ENCODE measurements at regions not wholly inside any gene's neighbourhood (a gene's known extent, or its start where the extent isn't known, plus 50 kb on each side); places are given as distances from the start of the nearest gene placed in this dataset.

GRCh38 chr2:129170570-129170969 lies 808.9 kb upstream of the RAB6C start:
- DNase-seq (ENCODE audit: low read depth) = no peak
- TF ChIP-seq, protein P1, sequence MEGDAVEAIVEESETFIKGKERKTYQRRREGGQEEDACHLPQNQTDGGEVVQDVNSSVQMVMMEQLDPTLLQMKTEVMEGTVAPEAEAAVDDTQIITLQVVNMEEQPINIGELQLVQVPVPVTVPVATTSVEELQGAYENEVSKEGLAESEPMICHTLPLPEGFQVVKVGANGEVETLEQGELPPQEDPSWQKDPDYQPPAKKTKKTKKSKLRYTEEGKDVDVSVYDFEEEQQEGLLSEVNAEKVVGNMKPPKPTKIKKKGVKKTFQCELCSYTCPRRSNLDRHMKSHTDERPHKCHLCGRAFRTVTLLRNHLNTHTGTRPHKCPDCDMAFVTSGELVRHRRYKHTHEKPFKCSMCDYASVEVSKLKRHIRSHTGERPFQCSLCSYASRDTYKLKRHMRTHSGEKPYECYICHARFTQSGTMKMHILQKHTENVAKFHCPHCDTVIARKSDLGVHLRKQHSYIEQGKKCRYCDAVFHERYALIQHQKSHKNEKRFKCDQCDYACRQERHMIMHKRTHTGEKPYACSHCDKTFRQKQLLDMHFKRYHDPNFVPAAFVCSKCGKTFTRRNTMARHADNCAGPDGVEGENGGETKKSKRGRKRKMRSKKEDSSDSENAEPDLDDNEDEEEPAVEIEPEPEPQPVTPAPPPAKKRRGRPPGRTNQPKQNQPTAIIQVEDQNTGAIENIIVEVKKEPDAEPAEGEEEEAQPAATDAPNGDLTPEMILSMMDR (IDR thresholded peaks at IDR 0.05; ENCODE audit: insufficient read depth, low read depth, low read length) = no peak
- H3K4me3 ChIP-seq (ENCODE audit: low read depth, low read length) = no peak overlapping the region

DNA sequence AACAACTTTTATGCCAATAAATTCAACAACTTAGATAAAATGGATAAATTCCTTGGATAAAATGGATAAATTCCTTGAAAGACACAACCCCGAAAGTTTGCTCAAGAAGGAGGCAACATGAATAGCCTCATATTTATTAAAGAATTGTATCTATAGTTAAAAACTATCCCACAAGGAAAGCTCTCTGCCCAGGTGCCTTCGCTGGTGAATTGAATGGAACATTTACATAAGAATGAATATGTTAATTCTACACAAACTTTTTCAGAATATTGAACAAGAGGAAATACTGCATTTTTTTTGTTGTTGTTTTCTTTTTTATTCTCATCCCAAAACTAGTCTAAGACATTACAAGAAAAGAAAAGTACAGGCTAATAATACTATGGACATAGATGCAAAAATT lies 805.3 kb upstream of the RAB6C start:
- TF ChIP-seq, protein P1 (IDR thresholded peaks at IDR 0.05; ENCODE audit: insufficient read depth, low read depth, low read length) = no peak
- no peak for DNase-seq (ENCODE audit: low read depth)
- no peak overlapping the region for H3K4me3 ChIP-seq (ENCODE audit: low read depth, low read length)

GRCh38 chr2:129175051-129175450 lies 804.4 kb upstream of the RAB6C start:
- H3K4me3 ChIP-seq (ENCODE audit: low read depth, low read length) = no peak overlapping the region
- TF ChIP-seq, protein P1 (IDR thresholded peaks at IDR 0.05; ENCODE audit: insufficient read depth, low read depth, low read length) = no peak
- DNase-seq (ENCODE audit: low read depth) = no peak

GRCh38 chr2:129176375-129176774 lies 803.1 kb upstream of the RAB6C start:
- no peak overlapping the region for H3K4me3 ChIP-seq (ENCODE audit: low read depth, low read length)
- DNase-seq (ENCODE audit: low read depth) = no peak
- TF ChIP-seq, protein P1 (IDR thresholded peaks at IDR 0.05; ENCODE audit: insufficient read depth, low read depth, low read length) = no peak

- TF ChIP-seq, protein P1 (IDR thresholded peaks at IDR 0.05; ENCODE audit: insufficient read depth, low read depth, low read length) = no peak
- no peak for DNase-seq (ENCODE audit: low read depth)
- no peak overlapping the region for H3K4me3 ChIP-seq (ENCODE audit: low read depth, low read length)
These were observed 801.1 kb upstream of the RAB6C start for GRCh38 chr2:129178356-129178755.

DNA sequence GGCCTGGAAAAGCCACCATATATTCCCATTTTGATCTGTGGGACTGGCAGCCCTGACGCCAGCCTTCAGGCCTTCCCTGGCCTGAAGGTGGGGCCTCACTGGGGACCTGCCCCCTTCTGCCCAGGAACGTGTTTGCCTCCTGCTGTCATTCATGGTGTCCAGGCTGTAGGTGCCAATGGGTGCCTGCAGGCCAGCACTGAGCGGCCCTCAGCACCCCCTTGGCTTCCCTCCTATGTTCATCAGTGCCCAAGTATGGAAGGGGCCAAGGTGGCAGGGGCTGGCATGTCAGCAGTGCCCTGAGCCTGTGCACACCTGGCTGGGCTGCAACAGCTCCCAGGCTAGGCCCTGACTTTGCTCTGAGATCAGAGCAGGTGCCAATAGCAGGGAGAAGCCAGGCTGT lies 800.3 kb upstream of the RAB6C start:
- no peak for DNase-seq (ENCODE audit: low read depth)
- TF ChIP-seq, protein P1 (IDR thresholded peaks at IDR 0.05; ENCODE audit: insufficient read depth, low read depth, low read length) = no peak
- no peak overlapping the region for H3K4me3 ChIP-seq (ENCODE audit: low read depth, low read length)

DNA sequence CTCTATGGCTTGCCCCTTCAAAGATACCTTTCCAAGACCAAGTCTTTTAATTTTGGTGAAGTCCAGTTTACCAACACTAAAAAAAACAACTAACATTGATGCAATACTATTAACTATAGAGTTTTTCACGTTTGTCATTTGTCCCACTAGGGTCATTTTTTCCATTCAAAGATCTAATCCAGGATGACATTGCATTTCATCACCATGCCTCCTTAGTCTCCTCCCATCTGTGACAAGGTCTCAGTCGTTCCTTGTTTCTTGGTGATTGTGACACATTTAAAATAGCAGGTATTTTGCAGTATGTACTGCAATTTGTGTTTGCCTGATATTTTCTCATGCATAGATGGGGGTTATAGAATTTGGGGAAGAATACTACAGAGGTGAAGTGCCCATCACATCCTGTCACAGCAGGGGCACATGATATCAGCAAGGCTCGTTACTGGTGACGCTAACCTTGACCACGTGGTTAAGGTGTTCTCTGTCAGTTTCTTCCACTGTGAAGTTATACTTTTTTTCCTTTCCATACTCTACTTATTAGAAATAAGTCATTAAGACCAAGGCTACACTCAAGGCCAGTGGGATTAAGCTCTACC lies 799.2 kb upstream of the RAB6C start:
- TF ChIP-seq, protein P1 (IDR thresholded peaks at IDR 0.05; ENCODE audit: insufficient read depth, low read depth, low read length) = no peak
- H3K4me3 ChIP-seq (ENCODE audit: low read depth, low read length) = no peak overlapping the region
- DNase-seq (ENCODE audit: low read depth) = no peak

Data from fibroblast of villous mesenchyme (primary cell).